H9 (cell line): ENCODE measurements at regions not wholly inside any gene's neighbourhood (a gene's known extent, or its start where the extent isn't known, plus 50 kb on each side); places are given as distances from the start of the nearest gene placed in this dataset.

ENCODE experiments used
- DNase-seq: peaks from one replicate; pipeline ENCODE4 v3.0.0-alpha.2; 2017
- H2AFZ ChIP-seq: one replicate; pipeline ENCODE4 v1.6.1; 2013; ENCODE audit warnings: mild to moderate bottlenecking, low read length, control low read depth, moderate library complexity
- H2AK5ac ChIP-seq: 2 replicates; pipeline ENCODE4 v1.6.1; 2013; ENCODE audit warnings: low read length, control low read depth, mixed read lengths; ENCODE audit not compliant: insufficient read length
- H2BK120ac ChIP-seq: one replicate; pipeline ENCODE4 v1.6.1; 2013; ENCODE audit warnings: low read depth, mild to moderate bottlenecking, low read length, control low read depth, inconsistent platforms; ENCODE audit not compliant: poor library complexity, severe bottlenecking
- H2BK12ac ChIP-seq: 2 replicates; pipeline ENCODE4 v1.6.1; 2013; ENCODE audit warnings: low read length, control low read depth, mixed read lengths, low read depth; ENCODE audit not compliant: insufficient read length
- H2BK15ac ChIP-seq: 2 replicates; pipeline ENCODE4 v1.6.1; 2013; ENCODE audit warnings: low read depth, low read length, control low read depth
- H2BK20ac ChIP-seq: one replicate; pipeline ENCODE4 v1.6.1; 2013; ENCODE audit warnings: low read depth, mild to moderate bottlenecking, low read length, control low read depth, inconsistent platforms; ENCODE audit not compliant: poor library complexity, severe bottlenecking
- H2BK5ac ChIP-seq: 2 replicates; pipeline ENCODE4 v1.6.1; 2013; ENCODE audit warnings: low read length, control low read depth, mixed read lengths; ENCODE audit not compliant: insufficient read length
- H3K14ac ChIP-seq: 2 replicates; pipeline ENCODE4 v1.6.1; 2013; ENCODE audit warnings: low read length, control low read depth; ENCODE audit not compliant: insufficient read depth
- H3K18ac ChIP-seq: 2 replicates; pipeline ENCODE4 v1.6.1; 2013; ENCODE audit warnings: low read depth, mild to moderate bottlenecking, mixed read lengths, low read length, control low read depth; ENCODE audit not compliant: insufficient read length
- H3K23ac ChIP-seq: 2 replicates; pipeline ENCODE4 v1.6.1; 2013; ENCODE audit warnings: low read length, control low read depth, mixed read lengths, low read depth; ENCODE audit not compliant: insufficient read length
- H3K23me2 ChIP-seq: 2 replicates; pipeline ENCODE4 v1.6.1; 2013; ENCODE audit warnings: low read depth, mild to moderate bottlenecking, mixed read lengths, low read length, control low read depth; ENCODE audit not compliant: insufficient read length, poor library complexity, severe bottlenecking
- H3K27ac ChIP-seq: 2 replicates; pipeline ENCODE4 v1.5.1; 2013; ENCODE audit warnings: low read length, control low read depth, mixed read lengths, low read depth; ENCODE audit not compliant: insufficient read length
- H3K27me3 ChIP-seq: 2 replicates; pipeline ENCODE4 v1.6.1; 2013; ENCODE audit warnings: low read length, control low read depth, inconsistent platforms; ENCODE audit not compliant: insufficient read depth
- H3K4ac ChIP-seq: 2 replicates; pipeline ENCODE4 v1.6.1; 2013; ENCODE audit warnings: low read depth, mild to moderate bottlenecking, control low read depth, inconsistent platforms, low read length, moderate library complexity
- H3K4me1 ChIP-seq: 2 replicates; pipeline ENCODE4 v1.6.1; 2013; ENCODE audit warnings: low read length, control low read depth, inconsistent platforms; ENCODE audit not compliant: insufficient read depth
- H3K4me2 ChIP-seq: 2 replicates; pipeline ENCODE4 v1.6.1; 2013; ENCODE audit warnings: low read length, control low read depth, mixed read lengths; ENCODE audit not compliant: insufficient read length, insufficient read depth
- H3K56ac ChIP-seq: 2 replicates; pipeline ENCODE4 v1.6.1; 2013; ENCODE audit warnings: low read depth, mild to moderate bottlenecking, mixed read lengths, low read length, control low read depth; ENCODE audit not compliant: insufficient read length
- H3K79me1 ChIP-seq: 2 replicates; pipeline ENCODE4 v1.6.1; 2013; ENCODE audit warnings: low read depth, mild to moderate bottlenecking, moderate library complexity, low read length, control low read depth, inconsistent platforms; ENCODE audit not compliant: insufficient read depth, poor library complexity, severe bottlenecking
- H3K79me2 ChIP-seq: 2 replicates; pipeline ENCODE4 v1.6.1; 2013; ENCODE audit warnings: low read length, control low read depth, inconsistent platforms; ENCODE audit not compliant: insufficient read depth
- H3K9ac ChIP-seq: 2 replicates; pipeline ENCODE4 v1.6.1; 2013; ENCODE audit warnings: low read length, control low read depth, mixed read lengths; ENCODE audit not compliant: insufficient read length; ENCODE audit errors: extremely low read depth
- H3K9me3 ChIP-seq: one replicate; pipeline ENCODE4 v1.6.1; 2013; ENCODE audit warnings: low read depth, low read length, inconsistent platforms; ENCODE audit not compliant: control insufficient read depth
- H3T11ph ChIP-seq: one replicate; pipeline ENCODE4 v1.6.1; 2013; ENCODE audit warnings: mild to moderate bottlenecking, low read length, control low read depth, inconsistent platforms
- H4K20me1 ChIP-seq: one replicate; pipeline ENCODE4 v1.6.1; 2013; ENCODE audit not compliant: control insufficient read depth, insufficient read length, insufficient read depth
- H4K5ac ChIP-seq: 2 replicates; pipeline ENCODE4 v1.6.1; 2013; ENCODE audit warnings: low read depth, mild to moderate bottlenecking, mixed read lengths, low read length, control low read depth; ENCODE audit not compliant: insufficient read length
- H4K8ac ChIP-seq: replicated peaks from 2 replicates; pipeline ENCODE4 v1.6.1; 2013; ENCODE audit warnings: low read length, control low read depth, mixed read lengths, low read depth; ENCODE audit not compliant: insufficient read length
- H4K91ac ChIP-seq: 2 replicates; pipeline ENCODE4 v1.6.1; 2013; ENCODE audit warnings: low read depth, mild to moderate bottlenecking, moderate library complexity, mixed read lengths, low read length, control low read depth; ENCODE audit not compliant: insufficient read length
- H3K27ac Mint-ChIP-seq, 3 experiments: 2 replicates in 2 of 3; 3 replicates in 1 of 3; pipeline ENCODE4 v1.8.0; 2020 to 2021; ENCODE audit warnings: mixed read lengths in 3 of 3, mild to moderate bottlenecking in 1 of 3, moderate library complexity in 1 of 3
- H3K27me3 Mint-ChIP-seq: 2 replicates; pipeline ENCODE4 v1.8.0; 2021; ENCODE audit warnings: low read depth, mild to moderate bottlenecking, moderate library complexity, mixed read lengths
- H3K36me3 Mint-ChIP-seq, 3 experiments: 2 replicates in 2 of 3; 3 replicates in 1 of 3; pipeline ENCODE4 v1.8.0; 2020 to 2021; ENCODE audit warnings: low read depth in 3 of 3, mixed read lengths in 3 of 3; ENCODE audit not compliant: insufficient read depth in 1 of 3
- H3K4me1 Mint-ChIP-seq, 2 experiments: 2 replicates each; pipeline ENCODE4 v1.8.0; 2020; ENCODE audit warnings: mixed read lengths in 2 of 2
- H3K4me3 Mint-ChIP-seq, 2 experiments: 2 replicates in 1 of 2; 3 replicates in 1 of 2; pipeline ENCODE4 v1.8.0; 2020 to 2021; ENCODE audit warnings: mild to moderate bottlenecking in 2 of 2, mixed read lengths in 2 of 2, moderate library complexity in 1 of 2
- H3K9me3 Mint-ChIP-seq, 2 experiments: 2 replicates in 1 of 2; 3 replicates in 1 of 2; pipeline ENCODE4 v1.8.0; 2020; ENCODE audit warnings: mild to moderate bottlenecking in 2 of 2, mixed read lengths in 2 of 2, moderate library complexity in 1 of 2
- CTCF ChIP-seq: fragments of 200-600 bp; sonication (generic); conservative IDR thresholded peaks from 3 replicates; pipeline ENCODE4 v1.8.0; 2021; ENCODE audit warnings: antibody characterized with exemption, mild to moderate bottlenecking
- WGBS: extraction: QIAGEN DNeasy Blood & Tissue Kit; methylation state at CpG from one replicate; pipeline ENCODE4 v1.1.7; 2013; ENCODE audit warnings: missing lambda C conversion rate, low lambda C conversion rate, mixed read lengths; ENCODE audit not compliant: insufficient read length; ENCODE audit errors: extremely low coverage; 5-methylcytosine and 5-hydroxymethylcytosine counted together

GRCh38 chr20:50421356-50422340 lies 88.5 kb upstream of the PTPN1 start:
- no peak overlapping the region for H4K8ac ChIP-seq
- no peak overlapping the region for H2BK5ac ChIP-seq
- H3K27me3 Mint-ChIP-seq: peaks cover 9% of the 10 kb centered on the region
- no peak overlapping the region for H2AK5ac ChIP-seq
- H3K9me3 Mint-ChIP-seq: peaks cover 3 to 7% of the 10 kb centered on the region in 2 experiments; a peak in 2 of 5 replicates
- no peaks in the 10 kb centered on the region for H4K20me1 ChIP-seq
- no peak overlapping the region for H3K23ac ChIP-seq
- no peaks in the 10 kb centered on the region for H3K27me3 ChIP-seq
- H3K4me1 Mint-ChIP-seq: peaks cover 6 to 8% of the 10 kb centered on the region in 2 experiments
- H3K4me2 ChIP-seq: no peak overlapping the region
- no peak overlapping the region for H3K4ac ChIP-seq
- no peak overlapping the region for H2AFZ ChIP-seq
- no peak overlapping the region for H2BK20ac ChIP-seq
- no peaks in the 10 kb centered on the region for H3K9me3 ChIP-seq
- no peak for DNase-seq
- TF ChIP-seq CTCF: no peak
- H3K27ac ChIP-seq: no peak overlapping the region
- no peak overlapping the region for H3K14ac ChIP-seq
- no peak overlapping the region for H3K9ac ChIP-seq
- H3K79me2 ChIP-seq: no peaks in the 10 kb centered on the region
- no peak overlapping the region for H2BK120ac ChIP-seq
- no peak overlapping the region for H4K5ac ChIP-seq
- no peak overlapping the region for H3K4me3 Mint-ChIP-seq
- no peaks in the 10 kb centered on the region for H3K23me2 ChIP-seq
- H4K91ac ChIP-seq: no peak overlapping the region
- no peak overlapping the region for H2BK15ac ChIP-seq
- H2BK12ac ChIP-seq: no peak overlapping the region
- no peaks in the 10 kb centered on the region for H3K36me3 Mint-ChIP-seq
- no CpG with 5 or more reads among the region's 6 CpGs for WGBS
- no peak overlapping the region for H3K18ac ChIP-seq
- H3K27ac Mint-ChIP-seq: peak overlapping the region in 1 of 3 experiments; percentile 77; a peak in 2 of 7 replicates
- no peaks in the 10 kb centered on the region for H3K4me1 ChIP-seq
- no peak overlapping the region for H3K56ac ChIP-seq
- no peaks in the 10 kb centered on the region for H3K79me1 ChIP-seq
- H3T11ph ChIP-seq: no peak overlapping the region
